ENCODE measurements at regions not wholly inside any gene's neighbourhood (a gene's known extent, or its start where the extent isn't known, plus 50 kb on each side); places are given as distances from the start of the nearest gene placed in this dataset.

DNA sequence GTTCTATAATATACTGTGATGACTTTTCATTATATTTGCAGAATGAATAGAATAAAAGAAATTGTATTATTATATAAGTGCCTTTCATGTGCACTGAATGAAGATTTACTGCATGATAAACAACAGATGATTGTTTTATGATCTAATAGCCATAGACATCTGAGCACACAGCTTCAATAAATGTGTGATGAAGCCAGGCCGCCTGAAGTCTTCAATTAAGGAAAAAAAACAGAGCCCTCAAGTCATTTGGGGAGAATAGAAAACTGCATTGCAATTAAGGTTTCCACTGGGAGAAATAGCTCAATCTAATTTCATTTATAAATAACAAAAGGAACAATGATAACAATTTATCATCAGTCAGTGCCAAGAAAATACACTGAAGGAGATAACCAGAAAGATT is 955.2 kb downstream of the FSTL5 start:
- TF ChIP-seq POLR2A (IDR thresholded peaks at IDR 0.05) (no peak), POLR2AphosphoS5 (IDR thresholded peaks at IDR 0.05) (no peak)
- TF ChIP-seq, protein P1, sequence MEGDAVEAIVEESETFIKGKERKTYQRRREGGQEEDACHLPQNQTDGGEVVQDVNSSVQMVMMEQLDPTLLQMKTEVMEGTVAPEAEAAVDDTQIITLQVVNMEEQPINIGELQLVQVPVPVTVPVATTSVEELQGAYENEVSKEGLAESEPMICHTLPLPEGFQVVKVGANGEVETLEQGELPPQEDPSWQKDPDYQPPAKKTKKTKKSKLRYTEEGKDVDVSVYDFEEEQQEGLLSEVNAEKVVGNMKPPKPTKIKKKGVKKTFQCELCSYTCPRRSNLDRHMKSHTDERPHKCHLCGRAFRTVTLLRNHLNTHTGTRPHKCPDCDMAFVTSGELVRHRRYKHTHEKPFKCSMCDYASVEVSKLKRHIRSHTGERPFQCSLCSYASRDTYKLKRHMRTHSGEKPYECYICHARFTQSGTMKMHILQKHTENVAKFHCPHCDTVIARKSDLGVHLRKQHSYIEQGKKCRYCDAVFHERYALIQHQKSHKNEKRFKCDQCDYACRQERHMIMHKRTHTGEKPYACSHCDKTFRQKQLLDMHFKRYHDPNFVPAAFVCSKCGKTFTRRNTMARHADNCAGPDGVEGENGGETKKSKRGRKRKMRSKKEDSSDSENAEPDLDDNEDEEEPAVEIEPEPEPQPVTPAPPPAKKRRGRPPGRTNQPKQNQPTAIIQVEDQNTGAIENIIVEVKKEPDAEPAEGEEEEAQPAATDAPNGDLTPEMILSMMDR (IDR thresholded peaks at IDR 0.05) = no peak
